ENCODE measurements at regions not wholly inside any gene's neighbourhood (a gene's known extent, or its start where the extent isn't known, plus 50 kb on each side); places are given as distances from the start of the nearest gene placed in this dataset.

DNA sequence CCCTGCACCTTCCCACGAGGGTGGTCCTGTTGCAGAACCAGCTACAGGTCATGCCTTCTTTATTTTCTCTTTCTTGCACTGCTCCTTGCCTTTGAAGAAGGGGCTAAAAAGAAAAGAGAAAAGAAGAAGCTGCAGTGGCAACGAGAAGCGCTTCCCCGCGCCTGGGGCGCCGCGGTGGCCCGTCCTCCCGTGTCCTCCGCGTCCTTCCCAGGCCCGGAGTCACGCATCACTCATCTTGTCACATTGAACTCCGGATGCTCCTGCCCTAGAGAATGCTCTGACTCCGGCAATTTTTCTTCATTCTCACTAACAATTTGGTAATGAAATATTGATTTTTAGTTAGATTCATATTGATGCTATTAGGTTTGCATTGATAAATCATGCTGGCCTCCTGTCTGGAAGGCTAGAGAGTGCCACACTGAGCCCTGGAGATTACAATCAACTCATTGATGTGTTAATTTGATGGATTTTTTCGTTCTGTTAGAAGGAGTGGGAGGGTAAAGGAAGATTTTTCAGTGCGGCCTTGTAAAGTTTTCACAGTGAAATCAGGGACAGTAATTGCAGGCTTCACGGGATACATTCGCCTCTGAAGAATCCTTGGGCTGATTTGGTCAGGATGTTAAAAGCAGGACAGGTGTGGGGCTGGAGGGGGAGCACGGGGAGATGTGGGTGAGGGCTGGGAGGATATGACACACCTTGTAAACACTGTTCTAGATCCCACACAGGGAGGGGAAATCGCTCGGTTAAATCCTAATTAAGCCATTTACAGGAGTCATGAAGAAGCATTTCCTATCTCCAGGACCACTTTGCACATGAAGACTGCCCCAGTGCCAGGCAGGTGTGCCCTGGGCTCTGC lies 349.3 kb downstream of the ZNF516 start:
- in situ Hi-C loops (cut with MboI; ENCODE audit: low sequenced_read_pairs in 4 of 4) (no loop called here), intact Hi-C loops (cut with DNase I; ENCODE audit: low total_unique reads) (no loop called here)
- no peaks in the 10 kb centered on the region for H3K36me3 ChIP-seq
- no peak overlapping the region for H3K27ac ChIP-seq
- no peak overlapping the region for H3K4me3 ChIP-seq
- ATAC-seq (no peak), DNase-seq (no peak)
- H3K4me1 ChIP-seq = no peaks in the 10 kb centered on the region
- H3K9me3 ChIP-seq = no peaks in the 10 kb centered on the region
- no peaks in the 10 kb centered on the region for H3K27me3 ChIP-seq
- no peak for TF ChIP-seq POLR2A (IDR thresholded peaks at IDR 0.05)
- TF ChIP-seq, protein P1, sequence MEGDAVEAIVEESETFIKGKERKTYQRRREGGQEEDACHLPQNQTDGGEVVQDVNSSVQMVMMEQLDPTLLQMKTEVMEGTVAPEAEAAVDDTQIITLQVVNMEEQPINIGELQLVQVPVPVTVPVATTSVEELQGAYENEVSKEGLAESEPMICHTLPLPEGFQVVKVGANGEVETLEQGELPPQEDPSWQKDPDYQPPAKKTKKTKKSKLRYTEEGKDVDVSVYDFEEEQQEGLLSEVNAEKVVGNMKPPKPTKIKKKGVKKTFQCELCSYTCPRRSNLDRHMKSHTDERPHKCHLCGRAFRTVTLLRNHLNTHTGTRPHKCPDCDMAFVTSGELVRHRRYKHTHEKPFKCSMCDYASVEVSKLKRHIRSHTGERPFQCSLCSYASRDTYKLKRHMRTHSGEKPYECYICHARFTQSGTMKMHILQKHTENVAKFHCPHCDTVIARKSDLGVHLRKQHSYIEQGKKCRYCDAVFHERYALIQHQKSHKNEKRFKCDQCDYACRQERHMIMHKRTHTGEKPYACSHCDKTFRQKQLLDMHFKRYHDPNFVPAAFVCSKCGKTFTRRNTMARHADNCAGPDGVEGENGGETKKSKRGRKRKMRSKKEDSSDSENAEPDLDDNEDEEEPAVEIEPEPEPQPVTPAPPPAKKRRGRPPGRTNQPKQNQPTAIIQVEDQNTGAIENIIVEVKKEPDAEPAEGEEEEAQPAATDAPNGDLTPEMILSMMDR (IDR thresholded peaks at IDR 0.05 in 4 of 5, conservative IDR thresholded peaks at IDR 0.05 in 1 of 5) = no peak

DNA sequence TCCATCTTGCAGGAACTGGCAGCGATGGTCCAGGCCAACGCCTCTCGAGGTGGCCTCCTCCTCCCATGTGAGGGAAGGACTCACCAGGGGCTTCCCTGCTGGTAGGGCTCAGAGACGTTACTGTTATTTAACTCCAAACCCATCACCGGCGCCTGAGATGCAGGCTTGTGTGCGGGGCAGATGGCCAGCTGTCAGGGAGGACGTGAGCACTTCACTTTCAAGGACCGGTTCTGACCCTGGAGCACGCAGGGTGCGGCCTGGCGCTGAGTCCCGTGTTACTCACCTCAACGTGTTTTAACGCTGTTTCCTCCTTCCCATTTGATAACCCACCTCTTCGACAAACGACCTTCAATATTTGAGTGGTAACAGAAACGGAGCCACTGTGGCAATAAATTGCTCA lies 350.2 kb downstream of the ZNF516 start:
- H3K9me3 ChIP-seq = no peaks in the 10 kb centered on the region
- DNase-seq = no peak
- no peak overlapping the region for H3K4me3 ChIP-seq
- no peaks in the 10 kb centered on the region for H3K27me3 ChIP-seq
- TF ChIP-seq, protein P1 (IDR thresholded peaks at IDR 0.05 in 4 of 5, conservative IDR thresholded peaks at IDR 0.05 in 1 of 5) = no peak
- no peak for TF ChIP-seq POLR2A (IDR thresholded peaks at IDR 0.05)
- H3K36me3 ChIP-seq = no peaks in the 10 kb centered on the region
- no peak for ATAC-seq
- H3K27ac ChIP-seq = no peak overlapping the region
- intact Hi-C loops (cut with DNase I; ENCODE audit: low total_unique reads) (no loop called here), in situ Hi-C loops (cut with MboI; ENCODE audit: low sequenced_read_pairs in 4 of 4) (no loop called here)
- H3K4me1 ChIP-seq = no peaks in the 10 kb centered on the region

DNA sequence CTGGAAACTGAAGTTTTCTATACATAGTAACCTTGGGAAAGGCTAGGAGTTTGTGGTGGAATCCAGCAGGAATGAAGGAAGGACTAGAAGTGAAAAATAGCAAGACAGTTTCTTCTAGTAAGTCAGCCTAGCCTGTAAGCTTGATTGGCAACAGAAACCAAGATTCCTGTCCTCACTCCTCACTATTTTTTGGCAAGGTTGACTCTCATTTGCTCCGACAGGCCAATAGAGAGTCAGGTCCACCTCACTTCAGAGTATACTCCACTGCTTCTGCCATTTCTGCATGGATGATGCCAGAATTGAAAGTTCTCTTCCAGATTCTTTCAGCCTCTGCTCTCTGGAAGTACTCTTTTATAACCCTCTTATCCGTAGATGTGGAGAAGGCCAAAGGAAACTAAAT lies 352.4 kb downstream of the ZNF516 start:
- intact Hi-C loops (cut with DNase I; ENCODE audit: low total_unique reads) = no loop called here
- Histone ChIP-seq H3K27me3 (no peaks in the 10 kb centered on the region), H3K27ac (no peak overlapping the region), H3K4me3 (no peak overlapping the region), H3K9me3 (no peaks in the 10 kb centered on the region), H3K36me3 (no peaks in the 10 kb centered on the region), H3K4me1 (no peaks in the 10 kb centered on the region)
- TF ChIP-seq POLR2A (IDR thresholded peaks at IDR 0.05) = no peak
- TF ChIP-seq, protein P1 (IDR thresholded peaks at IDR 0.05 in 4 of 5, conservative IDR thresholded peaks at IDR 0.05 in 1 of 5) = no peak
- ATAC-seq (no peak), DNase-seq (no peak)
- in situ Hi-C loops (cut with MboI; ENCODE audit: low sequenced_read_pairs in 4 of 4) = no loop called here

DNA sequence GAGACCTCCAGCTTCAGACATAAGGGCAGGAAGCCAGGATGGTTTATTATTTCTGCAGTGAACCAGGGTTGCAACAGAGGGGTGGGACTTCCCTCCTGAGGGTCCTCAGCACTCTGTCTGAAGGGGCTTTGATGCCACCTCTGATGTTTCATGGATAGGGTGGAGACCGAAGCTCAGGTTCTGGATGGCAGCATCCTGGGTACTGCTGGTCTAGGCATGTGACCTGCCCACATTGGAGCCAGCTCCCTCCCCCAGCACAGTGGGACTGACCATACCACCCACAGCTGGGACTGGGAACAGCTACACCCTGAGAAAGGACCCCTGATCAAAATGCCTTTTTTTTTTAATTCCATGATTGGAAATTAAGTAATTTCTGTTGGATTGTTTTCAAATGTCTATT lies 355.2 kb downstream of the ZNF516 start:
- intact Hi-C loops (cut with DNase I; ENCODE audit: low total_unique reads) = no loop called here
- no peak for ATAC-seq
- in situ Hi-C loops (cut with MboI; ENCODE audit: low sequenced_read_pairs in 4 of 4) = no loop called here

More for the DNA sequence above, 355.2 kb downstream of the ZNF516 start:
- H3K27ac ChIP-seq = no peak overlapping the region
- TF ChIP-seq, protein P1 (IDR thresholded peaks at IDR 0.05 in 4 of 5, conservative IDR thresholded peaks at IDR 0.05 in 1 of 5) = no peak
- no peak for TF ChIP-seq POLR2A (IDR thresholded peaks at IDR 0.05)
- no peaks in the 10 kb centered on the region for H3K27me3 ChIP-seq
- no peak for DNase-seq
- H3K4me1 ChIP-seq = no peaks in the 10 kb centered on the region
- H3K4me3 ChIP-seq = no peak overlapping the region
- H3K36me3 ChIP-seq = no peaks in the 10 kb centered on the region
- H3K9me3 ChIP-seq = no peaks in the 10 kb centered on the region
